ENCODE measurements at regions not wholly inside any gene's neighbourhood (a gene's known extent, or its start where the extent isn't known, plus 50 kb on each side); places are given as distances from the start of the nearest gene placed in this dataset.

- TF ChIP-seq RNF2 (conservative IDR thresholded peaks at IDR 0.05; ENCODE audit: low read depth) (no peak), JARID2 (CRISPR knock-in tag; IDR thresholded peaks at IDR 0.05; ENCODE audit: insufficient replicate concordance) (no peak), SIX4 (CRISPR knock-in tag; IDR thresholded peaks at IDR 0.05) (0 out of 2 replicates have a peak, but pooled peaks have one; percentile 26), KLF16 (CRISPR knock-in tag; IDR thresholded peaks at IDR 0.05) (peak in 1 of 2 experiments; percentile 77; a peak in 2 of 4 replicates), ERF (CRISPR knock-in tag; IDR thresholded peaks at IDR 0.05) (peak; percentile 62; the same call in 1 of the 2 replicates), HMGA1 (CRISPR knock-in tag; conservative IDR thresholded peaks at IDR 0.05) (no peak), ELK4 (CRISPR knock-in tag; IDR thresholded peaks at IDR 0.05; ENCODE audit: borderline replicate concordance) (no peak), TCF12 (IDR thresholded peaks at IDR 0.05) (no peak), TCF12 (CRISPR knock-in tag; IDR thresholded peaks at IDR 0.05) (0 out of 2 replicates have a peak, but pooled peaks have one; percentile 43), RCOR2 (CRISPR knock-in tag; IDR thresholded peaks at IDR 0.05) (peak; percentile 95), HOMEZ (CRISPR knock-in tag; IDR thresholded peaks at IDR 0.05; ENCODE audit: low read depth) (peak; percentile 100), HNF4G (IDR thresholded peaks at IDR 0.05; ENCODE audit: borderline replicate concordance, low read depth, low read length) (peak; percentile 100), HNF4G (CRISPR knock-in tag; IDR thresholded peaks at IDR 0.05; ENCODE audit: borderline replicate concordance, low read depth) (peak; percentile 100), HNF4A (CRISPR knock-in tag; IDR thresholded peaks at IDR 0.05) (peak; percentile 100), ZNF124 (CRISPR knock-in tag; IDR thresholded peaks at IDR 0.05) (0 out of 2 replicates have a peak, but pooled peaks have one; percentile 41), ZNF317 (CRISPR knock-in tag; IDR thresholded peaks at IDR 0.05) (0 out of 2 replicates have a peak, but pooled peaks have one; percentile 54), ONECUT2 (CRISPR knock-in tag; IDR thresholded peaks at IDR 0.05) (no peak), ZNF512B (CRISPR knock-in tag; IDR thresholded peaks at IDR 0.05; ENCODE audit: borderline replicate concordance) (no peak), RFX3 (CRISPR knock-in tag; IDR thresholded peaks at IDR 0.05) (no peak), THRA (CRISPR knock-in tag; IDR thresholded peaks at IDR 0.05; ENCODE audit: borderline replicate concordance) (peak; percentile 78; the same call in 1 of the 2 replicates), DNMT1 (CRISPR knock-in tag; IDR thresholded peaks at IDR 0.05) (no peak), RARA (CRISPR knock-in tag; IDR thresholded peaks at IDR 0.05) (peak; percentile 97), ARID3A (IDR thresholded peaks at IDR 0.05; ENCODE audit: low read depth, low read length) (0 out of 2 replicates have a peak, but pooled peaks have one; percentile 13), ZMYM3 (CRISPR knock-in tag; IDR thresholded peaks at IDR 0.05) (peak; percentile 80; the same call in 1 of the 2 replicates)
Observed at GRCh38 chr10:63738410-63738809, 217.2 kb downstream of the REEP3 start (continued).

Measured in HepG2 (cell line).